HEK293T (cell line): ENCODE measurements at regions not wholly inside any gene's neighbourhood (a gene's known extent, or its start where the extent isn't known, plus 50 kb on each side); places are given as distances from the start of the nearest gene placed in this dataset.

Source experiments
- BHLHE40 ChIP-seq: fragments of 450-650 bp; IDR thresholded peaks from 2 replicates; pipeline ENCODE4 v1.6.1; 2016; ENCODE audit warnings: mild to moderate bottlenecking, moderate library complexity, borderline replicate concordance
- ELF4 ChIP-seq: fragments of 450-650 bp; IDR thresholded peaks from 2 replicates; pipeline ENCODE4 v1.6.1; 2017; ENCODE audit warnings: antibody characterized with exemption
- FOXA1 ChIP-seq: fragments of 450-650 bp; IDR thresholded peaks from 2 replicates; pipeline ENCODE4 v1.6.1; 2016; ENCODE audit warnings: mild to moderate bottlenecking
- FOXK2 ChIP-seq: fragments of 450-650 bp; IDR thresholded peaks from 2 replicates; pipeline ENCODE4 v1.6.1; 2016; ENCODE audit warnings: mild to moderate bottlenecking
- FOXM1 ChIP-seq: fragments of 450-650 bp; IDR thresholded peaks from 2 replicates; pipeline ENCODE4 v1.6.1; 2017; ENCODE audit warnings: mild to moderate bottlenecking, borderline replicate concordance
- HDGF ChIP-seq: fragments of 450-650 bp; IDR thresholded peaks from 2 replicates; pipeline ENCODE4 v1.6.1; 2017; ENCODE audit warnings: antibody characterized with exemption, borderline replicate concordance
- L3MBTL2 ChIP-seq: fragments of 450-650 bp; conservative IDR thresholded peaks from 2 replicates; pipeline ENCODE4 v1.6.1; 2016; ENCODE audit warnings: mild to moderate bottlenecking
- LEF1 ChIP-seq: fragments of 450-650 bp; IDR thresholded peaks from 2 replicates; pipeline ENCODE4 v1.6.1; 2017; ENCODE audit warnings: mild to moderate bottlenecking, borderline replicate concordance
- PKNOX1 ChIP-seq: fragments of 450-650 bp; IDR thresholded peaks from 2 replicates; pipeline ENCODE4 v1.6.1; 2016
- SUZ12 ChIP-seq: fragments of 450-650 bp; IDR thresholded peaks from 2 replicates; pipeline ENCODE4 v1.6.1; 2016; ENCODE audit warnings: mild to moderate bottlenecking
- TARDBP ChIP-seq: fragments of 450-650 bp; IDR thresholded peaks from 2 replicates; pipeline ENCODE4 v1.6.1; 2016

- TF ChIP-seq TARDBP (no peak), HDGF (no peak), FOXA1 (no peak), ELF4 (no peak), LEF1 (no peak), SUZ12 (no peak), FOXK2 (no peak), FOXM1 (no peak), L3MBTL2 (no peak), PKNOX1 (no peak), BHLHE40 (no peak)
Measured at GRCh38 chr10:80871083-80871482, 333.4 kb downstream of the SH2D4B start.
